ENCODE measurements at regions not wholly inside any gene's neighbourhood (a gene's known extent, or its start where the extent isn't known, plus 50 kb on each side); places are given as distances from the start of the nearest gene placed in this dataset.
"Not testable (repeated sequence)": the region's sequence is repeated elsewhere in the genome, so short reads cannot be mapped to it uniquely, and the experiment has no call there.

GRCh38 chr15:72865486-72865885, 81.9 kb upstream of the ADPGK start:
- no peak for DNase-seq (ENCODE audit: low read depth)

GRCh38 chr15:72864681-72865080, 81.1 kb upstream of the ADPGK start:
- DNase-seq (ENCODE audit: low read depth) = no peak

DNA sequence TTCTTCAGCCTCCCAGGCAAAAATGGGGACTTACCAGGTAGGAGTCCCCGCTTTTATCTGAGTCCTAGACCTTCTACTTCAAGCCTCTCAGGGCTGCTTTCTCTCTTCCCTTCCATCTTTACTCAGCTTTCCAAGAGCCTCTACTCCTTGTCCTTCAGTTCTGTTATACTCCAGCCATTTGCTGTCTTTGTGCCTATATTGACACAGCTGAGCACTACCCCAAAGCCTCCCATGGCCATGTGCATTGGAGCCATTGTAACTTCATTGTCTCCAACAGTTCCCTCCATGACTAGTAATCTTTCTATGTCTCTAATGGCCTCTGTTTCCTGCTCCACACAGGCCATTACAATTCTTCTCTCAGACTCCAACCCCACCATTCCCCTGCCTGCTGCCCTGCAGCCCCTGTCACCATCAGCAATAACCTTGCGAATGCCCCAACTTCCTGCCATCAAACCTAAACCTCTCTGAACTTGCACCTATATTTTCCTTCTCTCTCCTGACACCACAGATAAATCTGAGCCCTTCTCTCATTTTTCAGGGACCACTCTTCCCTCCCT, 77.9 kb upstream of the ADPGK start:
- DNase-seq (ENCODE audit: low read depth) = no peak

GRCh38 chr15:72859757-72860145, 76.2 kb upstream of the ADPGK start:
- DNase-seq (ENCODE audit: low read depth) = no peak

- no peak for DNase-seq (ENCODE audit: low read depth)
Measured at GRCh38 chr15:72859017-72859756, 75.6 kb upstream of the ADPGK start.

GRCh38 chr15:72858205-72858604, 74.6 kb upstream of the ADPGK start:
- DNase-seq (ENCODE audit: low read depth) = no peak

DNA sequence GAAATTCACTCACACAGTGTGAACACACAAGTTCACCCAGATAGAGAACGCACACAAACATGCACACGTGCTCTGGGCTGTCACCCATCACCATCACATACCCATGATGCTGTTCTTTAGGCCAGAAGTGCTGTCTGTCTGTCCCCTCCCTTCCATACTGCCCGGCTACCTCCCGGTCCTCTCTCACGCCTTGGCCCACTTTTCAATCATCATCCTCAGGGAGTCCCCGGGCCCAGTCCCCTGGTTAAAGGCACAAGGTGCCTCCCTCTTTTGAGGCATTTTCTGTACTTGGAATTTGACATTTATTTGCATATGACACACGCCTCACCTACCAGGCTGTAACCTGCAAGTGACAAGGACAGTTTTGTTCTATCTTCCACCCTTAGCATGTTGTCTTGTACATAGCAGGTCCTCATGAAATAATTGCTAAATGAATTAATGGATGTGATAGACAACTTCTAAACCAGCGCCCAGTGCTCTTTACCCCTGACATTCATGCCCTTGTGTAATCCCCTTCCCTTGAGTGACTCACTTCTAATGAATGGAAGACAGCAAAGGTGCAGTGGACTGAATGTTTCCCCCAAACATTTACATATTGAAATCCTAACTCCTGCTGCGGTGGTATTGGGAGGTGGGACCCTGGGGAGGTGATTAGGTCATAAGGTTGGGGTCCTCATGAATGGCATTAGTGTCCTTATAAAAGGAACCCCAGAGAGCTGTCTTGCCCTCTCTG, 73.9 kb upstream of the ADPGK start:
- no peak for DNase-seq (ENCODE audit: low read depth)

DNA sequence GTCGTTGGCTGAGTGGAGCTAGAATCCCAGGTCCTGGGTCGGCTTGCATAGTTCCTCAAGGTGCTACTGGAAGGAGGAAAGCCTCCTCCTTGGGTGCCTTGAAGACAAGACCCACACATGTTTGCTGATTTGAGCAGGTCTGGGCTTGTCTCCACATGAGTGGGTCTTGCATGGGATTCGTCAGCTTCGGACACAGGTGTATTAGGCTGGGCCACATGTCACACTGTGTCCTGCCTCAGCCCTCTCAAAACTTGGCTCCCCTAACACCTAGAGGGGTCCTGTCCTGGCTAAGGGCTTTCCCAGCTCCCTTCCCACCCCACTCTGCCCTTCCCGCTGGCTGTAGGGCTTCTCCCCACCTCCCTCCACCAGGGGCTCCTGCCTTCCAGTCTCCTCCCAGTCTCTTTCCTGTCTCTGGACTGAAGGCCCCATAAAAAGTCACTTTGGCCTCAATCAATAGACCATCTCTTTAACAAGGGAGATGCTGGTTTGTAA, 73.0 kb upstream of the ADPGK start:
- no peak for DNase-seq (ENCODE audit: low read depth)

GRCh38 chr15:72855791-72856190, 72.2 kb upstream of the ADPGK start:
- DNase-seq (ENCODE audit: low read depth) = no peak

GRCh38 chr15:72852273-72852672, 68.7 kb upstream of the ADPGK start:
- no peak for DNase-seq (ENCODE audit: low read depth)

- DNase-seq (ENCODE audit: low read depth) = no peak
Measured at GRCh38 chr15:72851586-72851985, 68.0 kb upstream of the ADPGK start.

- no peak for DNase-seq (ENCODE audit: low read depth)
Measured at GRCh38 chr15:72850833-72851232, 67.3 kb upstream of the ADPGK start.

- no peak for DNase-seq (ENCODE audit: low read depth)
Measured at GRCh38 chr15:72847806-72848205, 64.2 kb upstream of the ADPGK start.

GRCh38 chr15:72847033-72847432, 63.5 kb upstream of the ADPGK start:
- DNase-seq (ENCODE audit: low read depth) = no peak

GRCh38 chr15:72845981-72846383, 62.4 kb upstream of the ADPGK start:
- DNase-seq (ENCODE audit: low read depth) = peak; percentile 12

DNA sequence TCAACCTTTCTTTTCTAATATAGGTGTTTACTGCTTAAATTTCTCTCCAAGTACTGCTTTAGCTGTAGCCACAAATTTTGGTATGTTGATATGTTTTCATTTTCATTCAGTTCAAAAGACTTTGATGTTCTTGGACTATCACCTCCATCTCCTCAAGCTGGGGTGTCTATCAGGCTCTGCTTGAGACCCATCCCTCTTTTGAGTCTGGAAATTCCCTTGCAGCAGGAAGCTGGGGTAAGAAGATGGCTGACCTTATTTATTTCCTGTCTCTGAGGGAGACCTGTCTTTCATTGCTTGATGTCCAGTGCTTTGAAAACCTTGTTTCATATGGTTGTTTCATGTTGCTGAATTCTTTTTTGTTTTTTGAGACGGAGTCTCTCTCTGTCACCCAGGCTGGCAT, 60.5 kb upstream of the ADPGK start:
- DNase-seq (ENCODE audit: low read depth) = no peak

GRCh38 chr15:72843340-72843739, 59.8 kb upstream of the ADPGK start:
- not testable (repeated sequence) for DNase-seq (ENCODE audit: low read depth)

- DNase-seq (ENCODE audit: low read depth) = no peak
Measured at GRCh38 chr15:72840114-72840513, 56.6 kb upstream of the ADPGK start.

GRCh38 chr15:72838311-72838731, 54.8 kb upstream of the ADPGK start:
- DNase-seq (ENCODE audit: low read depth) = no peak

- DNase-seq (ENCODE audit: low read depth) = no peak
Measured at GRCh38 chr15:72836676-72837330, 53.2 kb upstream of the ADPGK start.

DNA sequence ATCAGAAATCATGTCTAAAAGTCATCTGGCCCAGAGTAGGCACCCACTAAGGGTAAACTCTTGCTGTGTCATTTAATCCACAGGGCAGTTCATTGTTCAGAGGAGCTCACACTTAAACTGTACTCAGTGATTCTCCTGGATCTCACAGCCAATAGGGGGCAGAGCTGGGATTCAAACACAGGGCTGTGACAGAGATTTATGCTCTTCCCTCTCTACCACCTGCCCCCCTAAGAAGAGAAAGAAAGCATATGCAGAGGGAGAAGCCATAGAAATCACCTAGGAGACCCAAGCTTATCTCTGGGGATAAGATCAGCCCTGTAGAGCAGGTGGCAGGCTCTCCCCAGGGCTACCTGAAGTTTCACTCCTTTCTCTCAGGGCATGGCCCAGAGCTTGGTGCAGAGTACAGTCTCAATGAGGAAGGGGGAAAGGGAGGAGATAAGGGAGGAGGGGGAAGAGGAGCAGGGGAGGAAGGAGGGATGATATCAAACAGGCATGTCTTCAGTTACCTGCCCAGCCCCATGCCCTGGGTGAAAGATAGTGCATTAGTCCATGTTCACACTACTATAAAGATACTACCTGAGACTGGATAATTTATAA, 51.8 kb upstream of the ADPGK start:
- no peak for DNase-seq (ENCODE audit: low read depth)

DNA sequence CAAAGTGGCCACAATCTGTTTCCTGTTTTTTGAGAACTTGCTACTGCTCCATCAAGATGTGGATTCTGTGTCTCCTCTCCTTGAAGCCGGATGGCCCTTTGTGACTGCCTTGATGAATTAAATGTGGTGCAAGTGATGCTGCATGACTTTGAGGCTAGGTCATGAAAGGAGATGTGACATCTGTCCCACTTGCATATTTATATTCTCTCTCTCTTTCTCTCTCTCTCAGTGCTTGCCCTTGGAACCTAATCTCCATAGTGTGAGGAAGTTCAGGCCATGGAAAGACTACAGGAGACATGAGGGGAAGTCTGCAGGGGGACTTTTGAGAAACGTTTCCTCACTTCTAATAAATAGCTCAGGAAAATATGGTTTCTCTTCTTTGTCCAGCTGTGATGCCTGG, 50.0 kb upstream of the ADPGK start:
- no peak for DNase-seq (ENCODE audit: low read depth)

All from GM04504 (cell line).